ENCODE measurements at regions not wholly inside any gene's neighbourhood (a gene's known extent, or its start where the extent isn't known, plus 50 kb on each side); places are given as distances from the start of the nearest gene placed in this dataset.

GRCh38 chr17:33371377-33371776 is 78.3 kb upstream of the ASIC2 start:
- no peak for TF ChIP-seq CTCF (IDR thresholded peaks at IDR 0.05; ENCODE audit: insufficient read depth, low read depth, low read length, missing control alignments)

GRCh38 chr17:33373273-33373672 is 80.2 kb upstream of the ASIC2 start:
- no peak for DNase-seq (ENCODE audit: low read depth)
- no peak overlapping the region for H3K4me3 ChIP-seq (ENCODE audit: low read depth, low read length)
- TF ChIP-seq CTCF (IDR thresholded peaks at IDR 0.05; ENCODE audit: insufficient read depth, low read depth, low read length, missing control alignments) = no peak

More at GRCh38 chr17:33371377-33371776, 78.3 kb upstream of the ASIC2 start:
- no peak for DNase-seq (ENCODE audit: low read depth)
- no peak overlapping the region for H3K4me3 ChIP-seq (ENCODE audit: low read depth, low read length)

- H3K4me3 ChIP-seq (ENCODE audit: low read depth, low read length) = no peak overlapping the region
- no peak for DNase-seq (ENCODE audit: low read depth)
Measured at GRCh38 chr17:33375103-33375502, 82.0 kb upstream of the ASIC2 start.

GRCh38 chr17:33375783-33376182 is 82.7 kb upstream of the ASIC2 start:
- H3K4me3 ChIP-seq (ENCODE audit: low read depth, low read length) = no peak overlapping the region
- DNase-seq (ENCODE audit: low read depth) = no peak
- no peak for TF ChIP-seq CTCF (IDR thresholded peaks at IDR 0.05; ENCODE audit: insufficient read depth, low read depth, low read length, missing control alignments)

More at GRCh38 chr17:33375103-33375502, 82.0 kb upstream of the ASIC2 start:
- no peak for TF ChIP-seq CTCF (IDR thresholded peaks at IDR 0.05; ENCODE audit: insufficient read depth, low read depth, low read length, missing control alignments)

GRCh38 chr17:33377837-33378595 is 84.9 kb upstream of the ASIC2 start:
- DNase-seq (ENCODE audit: low read depth) = no peak

GRCh38 chr17:33381201-33381600 is 88.1 kb upstream of the ASIC2 start:
- no peak for TF ChIP-seq CTCF (IDR thresholded peaks at IDR 0.05; ENCODE audit: insufficient read depth, low read depth, low read length, missing control alignments)
- no peak overlapping the region for H3K4me3 ChIP-seq (ENCODE audit: low read depth, low read length)
- no peak for DNase-seq (ENCODE audit: low read depth)

More at GRCh38 chr17:33377837-33378595, 84.9 kb upstream of the ASIC2 start:
- TF ChIP-seq CTCF (IDR thresholded peaks at IDR 0.05; ENCODE audit: insufficient read depth, low read depth, low read length, missing control alignments) = no peak
- no peak overlapping the region for H3K4me3 ChIP-seq (ENCODE audit: low read depth, low read length)

Measured in GM12865 (cell line).